GM06990 (cell line): ENCODE measurements at regions not wholly inside any gene's neighbourhood (a gene's known extent, or its start where the extent isn't known, plus 50 kb on each side); places are given as distances from the start of the nearest gene placed in this dataset.

ENCODE experiments used
- DNase-seq: peaks from one replicate; pipeline ENCODE4 v3.0.0-alpha.2; 2011; ENCODE audit not compliant: insufficient read length; ENCODE audit errors: extremely low read depth
- H3K27me3 ChIP-seq: replicated peaks from 2 replicates; pipeline ENCODE4 v1.6.0; 2011; ENCODE audit warnings: low read length; ENCODE audit not compliant: control insufficient read depth, insufficient read depth
- H3K36me3 ChIP-seq: 2 replicates; pipeline ENCODE4 v1.5.1; 2011; ENCODE audit warnings: low read length; ENCODE audit not compliant: control insufficient read depth, insufficient read depth
- H3K4me3 ChIP-seq: replicated peaks from 2 replicates; pipeline ENCODE4 v1.5.1; 2011; ENCODE audit warnings: low read depth, mild to moderate bottlenecking, control low read depth, low read length
- CTCF ChIP-seq: IDR thresholded peaks from 2 replicates; pipeline ENCODE4 v1.5.1; 2011; ENCODE audit warnings: low read length, control low read depth, mild to moderate bottlenecking, inconsistent platforms; ENCODE audit not compliant: insufficient read depth, poor library complexity, severe bottlenecking

GRCh38 chr12:83317595-83317994, 630.9 kb downstream of the TMTC2 start:
- no peak for DNase-seq
- Histone ChIP-seq H3K4me3 (no peak overlapping the region), H3K36me3 (no peaks in the 10 kb centered on the region), H3K27me3 (no peaks in the 10 kb centered on the region)
- no peak for TF ChIP-seq CTCF

- Histone ChIP-seq H3K27me3 (no peaks in the 10 kb centered on the region), H3K4me3 (no peak overlapping the region), H3K36me3 (no peaks in the 10 kb centered on the region)
- TF ChIP-seq CTCF: no peak
- DNase-seq: no peak
These were observed 627.1 kb downstream of the TMTC2 start for GRCh38 chr12:83313827-83314226.

- Histone ChIP-seq H3K36me3 (no peaks in the 10 kb centered on the region), H3K27me3 (no peaks in the 10 kb centered on the region), H3K4me3 (no peak overlapping the region)
- no peak for TF ChIP-seq CTCF
- no peak for DNase-seq
These were observed 626.6 kb downstream of the TMTC2 start for GRCh38 chr12:83313322-83313721.

- Histone ChIP-seq H3K4me3 (no peak overlapping the region), H3K27me3 (no peaks in the 10 kb centered on the region), H3K36me3 (no peaks in the 10 kb centered on the region)
- no peak for TF ChIP-seq CTCF
- DNase-seq: no peak
These were observed 590.2 kb downstream of the TMTC2 start for GRCh38 chr12:83276904-83277303.

- H3K36me3 ChIP-seq: no peaks in the 10 kb centered on the region
- H3K4me3 ChIP-seq: no peak overlapping the region
- no peak for TF ChIP-seq CTCF
- no peak for DNase-seq
- no peaks in the 10 kb centered on the region for H3K27me3 ChIP-seq
These were observed 584.5 kb downstream of the TMTC2 start for GRCh38 chr12:83271201-83271600.

GRCh38 chr12:83265808-83266207, 579.1 kb downstream of the TMTC2 start:
- Histone ChIP-seq H3K27me3 (no peaks in the 10 kb centered on the region), H3K4me3 (no peak overlapping the region), H3K36me3 (no peaks in the 10 kb centered on the region)
- no peak for TF ChIP-seq CTCF
- DNase-seq: no peak
